Activated T-cell treated with anti-CD3 and anti-CD28 coated beads, Interleukin-2, amount 50 U/mL, for 72 hours (primary cell): ENCODE measurements at regions not wholly inside any gene's neighbourhood (a gene's known extent, or its start where the extent isn't known, plus 50 kb on each side); places are given as distances from the start of the nearest gene placed in this dataset.

Experiments used
- ATAC-seq, 2 donors: fragments of 150-1000 bp; cut with Tn5 transposase; replicated peaks in 1 of 2; 2 replicates each; pipeline ENCODE4 v1.10.0; 2021; ENCODE audit warnings: moderate library complexity in 2 of 2, mild to moderate bottlenecking in 1 of 2
- DNase-seq, 2 donors: peaks; one replicate each; pipeline ENCODE4 v3.0.0; 2021 to 2022; ENCODE audit warnings: mixed read lengths in 1 of 2
- H3K27ac Mint-ChIP-seq: one replicate; pipeline ENCODE4 v1.8.0; 2022; ENCODE audit warnings: mild to moderate bottlenecking, moderate library complexity, mixed read lengths
- H3K27me3 Mint-ChIP-seq: one replicate; pipeline ENCODE4 v1.8.0; 2022; ENCODE audit warnings: low read depth, mixed read lengths
- H3K36me3 Mint-ChIP-seq, 2 donors: one replicate each; pipeline ENCODE4 v1.8.0; 2022; ENCODE audit warnings: mixed read lengths in 2 of 2, mild to moderate bottlenecking in 1 of 2; ENCODE audit not compliant: insufficient read depth in 2 of 2
- H3K4me1 Mint-ChIP-seq: one replicate; pipeline ENCODE4 v1.8.0; 2022; ENCODE audit warnings: low read depth, mixed read lengths
- H3K4me3 Mint-ChIP-seq, 2 donors: one replicate each; pipeline ENCODE4 v1.8.0; 2022; ENCODE audit warnings: mild to moderate bottlenecking in 2 of 2, mixed read lengths in 2 of 2, moderate library complexity in 2 of 2
- H3K9me3 Mint-ChIP-seq, 2 donors: one replicate each; pipeline ENCODE4 v1.8.0; 2022; ENCODE audit warnings: mixed read lengths in 2 of 2

DNA sequence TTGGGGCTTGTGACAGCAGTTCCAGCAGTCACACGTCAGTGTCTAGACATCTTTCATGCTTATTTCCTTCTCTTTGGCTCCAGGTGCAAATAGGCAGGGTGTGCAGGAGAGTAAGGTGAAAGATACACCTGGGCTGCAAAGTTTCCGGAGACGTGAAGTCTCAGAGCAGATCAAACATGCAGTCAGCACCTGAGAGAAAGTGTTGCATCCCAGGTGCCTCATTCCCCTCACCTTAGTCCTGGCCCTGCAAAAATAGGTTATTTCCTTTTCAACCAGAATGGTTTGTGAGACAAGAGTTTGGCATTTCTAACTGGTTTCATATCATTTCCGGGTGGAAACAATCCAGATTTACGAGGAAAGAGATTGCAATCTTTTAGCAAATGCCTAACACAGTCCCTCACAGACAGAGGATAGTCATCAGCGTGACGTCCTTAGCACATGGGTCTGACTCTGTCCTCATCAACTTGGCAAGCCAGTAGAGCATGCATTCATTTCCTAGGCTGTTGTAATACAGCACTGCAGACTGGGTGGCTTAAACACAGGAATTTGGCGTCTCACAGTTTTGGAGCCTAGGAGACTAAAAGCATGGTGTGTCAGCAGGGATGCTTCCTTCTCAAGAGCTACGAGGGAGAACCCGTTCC, 58.2 kb upstream of the ARRDC4 start:
- no peak overlapping the region for H3K27ac Mint-ChIP-seq
- no peak for ATAC-seq
- H3K4me1 Mint-ChIP-seq = no peaks in the 10 kb centered on the region
- no peak for DNase-seq
- H3K36me3 Mint-ChIP-seq = no peaks in the 10 kb centered on the region
- no peaks in the 10 kb centered on the region for H3K9me3 Mint-ChIP-seq
- peaks cover 28% of the 10 kb centered on the region for H3K27me3 Mint-ChIP-seq
- no peak overlapping the region for H3K4me3 Mint-ChIP-seq

DNA sequence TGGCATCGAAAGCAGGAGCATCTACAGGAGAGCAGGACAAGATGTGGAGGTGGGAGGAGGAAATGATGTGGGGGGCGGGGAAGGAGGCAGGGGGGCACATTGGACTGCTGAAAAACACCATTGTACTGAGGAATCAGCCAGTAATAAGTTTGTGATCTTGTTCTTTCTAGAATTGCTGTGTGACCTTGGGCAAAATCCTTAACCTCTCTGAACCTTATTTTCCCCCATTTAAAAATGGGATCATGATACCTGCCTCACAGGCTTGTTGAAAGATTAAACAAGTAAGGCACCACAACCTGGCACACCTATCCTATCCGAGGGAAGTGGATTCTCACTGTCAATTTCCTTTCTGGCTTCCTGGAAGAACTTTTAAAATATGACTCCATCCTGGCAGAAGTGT, 56.9 kb upstream of the ARRDC4 start:
- H3K4me1 Mint-ChIP-seq = no peaks in the 10 kb centered on the region
- ATAC-seq (no peak), DNase-seq (no peak)
- peaks cover 28% of the 10 kb centered on the region for H3K27me3 Mint-ChIP-seq
- no peaks in the 10 kb centered on the region for H3K9me3 Mint-ChIP-seq
- no peak overlapping the region for H3K4me3 Mint-ChIP-seq
- no peak overlapping the region for H3K27ac Mint-ChIP-seq
- H3K36me3 Mint-ChIP-seq = no peaks in the 10 kb centered on the region

DNA sequence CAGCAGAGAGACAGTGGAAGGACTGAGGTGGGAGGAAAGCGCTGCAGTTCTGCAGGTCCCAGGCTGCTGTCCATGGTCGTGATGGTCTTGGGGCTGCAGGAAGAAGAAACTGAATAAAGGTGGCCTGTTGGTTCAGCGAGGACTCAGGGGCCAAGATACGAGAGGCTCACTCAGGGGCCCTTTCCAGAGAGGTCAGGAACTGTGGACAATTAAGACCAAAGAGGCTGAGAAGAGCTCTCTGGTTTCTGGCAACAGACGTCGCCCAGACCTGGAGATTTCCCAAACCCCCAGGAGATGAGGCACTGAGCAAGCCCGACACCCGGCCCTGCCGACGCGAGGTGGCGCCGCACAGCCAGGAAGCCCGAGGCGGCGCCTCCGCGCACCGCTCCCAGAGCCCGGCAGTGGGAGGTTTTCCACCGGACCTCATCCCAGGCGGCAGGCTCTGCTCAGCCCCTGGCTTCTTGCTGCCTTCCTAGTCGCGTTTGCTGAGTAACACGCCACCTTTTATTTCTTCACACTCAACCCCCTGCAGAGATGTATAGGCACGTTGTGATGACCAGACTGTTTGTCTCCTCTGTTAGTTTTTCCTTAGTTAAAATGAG, 56.4 kb upstream of the ARRDC4 start:
- H3K9me3 Mint-ChIP-seq = no peaks in the 10 kb centered on the region
- ATAC-seq (peak in 1 of 2 donors; percentile 28), DNase-seq (peak; percentile 15 to 22)
- no peaks in the 10 kb centered on the region for H3K4me1 Mint-ChIP-seq
- H3K27ac Mint-ChIP-seq = no peak overlapping the region
- H3K36me3 Mint-ChIP-seq = no peaks in the 10 kb centered on the region
- H3K4me3 Mint-ChIP-seq = peak overlapping the region in 1 of 2 donors; percentile 22
- peaks cover 28% of the 10 kb centered on the region for H3K27me3 Mint-ChIP-seq

DNA sequence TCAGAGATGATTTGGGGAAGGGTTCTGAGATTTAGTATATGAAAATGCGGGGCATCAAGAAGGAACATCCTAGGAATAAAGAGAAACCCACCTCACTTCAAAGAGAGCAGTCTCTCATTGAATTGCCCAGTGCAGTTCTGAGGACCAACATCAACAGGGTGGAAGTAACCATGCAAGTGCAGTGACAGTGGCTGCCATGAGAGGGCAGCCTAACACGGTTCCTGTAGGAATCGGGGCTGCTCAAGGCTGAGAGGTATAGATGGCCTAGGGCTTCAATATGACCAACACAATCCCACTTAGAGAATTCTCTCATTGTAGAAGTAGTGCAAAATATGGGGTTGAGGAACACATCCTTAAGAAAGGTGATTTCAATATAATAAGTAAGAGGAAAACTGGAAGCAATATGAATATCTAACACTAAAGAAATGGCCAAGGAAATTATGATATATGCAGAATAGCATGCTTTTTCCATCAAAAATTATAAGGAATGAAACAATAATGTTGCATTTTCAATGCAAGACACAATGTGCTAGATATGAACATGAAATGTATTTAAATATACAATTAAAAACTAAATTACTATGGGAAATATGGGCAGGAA, 51.1 kb upstream of the ARRDC4 start:
- peak; percentile 62 to 67 for ATAC-seq
- peak; percentile 39 to 56 for DNase-seq
- Mint-ChIP-seq H3K36me3 (no peaks in the 10 kb centered on the region), H3K27me3 (peaks cover 19% of the 10 kb centered on the region), H3K9me3 (no peaks in the 10 kb centered on the region), H3K4me3 (no peak overlapping the region), H3K27ac (no peak overlapping the region), H3K4me1 (no peaks in the 10 kb centered on the region)
